Mucosa of stomach (tissue), 1 donor: ENCODE measurements at regions not wholly inside any gene's neighbourhood (a gene's known extent, or its start where the extent isn't known, plus 50 kb on each side); places are given as distances from the start of the nearest gene placed in this dataset.
"Not testable (repeated sequence)": the region's sequence is repeated elsewhere in the genome, so short reads cannot be mapped to it uniquely, and the experiment has no call there.

Experiments used
- H3K27me3 ChIP-seq: one replicate; pipeline ENCODE4 v1.7.0; 2013; ENCODE audit warnings: mild to moderate bottlenecking, low read length; ENCODE audit not compliant: control insufficient read depth, insufficient read depth
- H3K36me3 ChIP-seq: one replicate; pipeline ENCODE4 v1.7.0; 2013; ENCODE audit warnings: low read length; ENCODE audit not compliant: control insufficient read depth, insufficient read depth
- H3K4me1 ChIP-seq: one replicate; pipeline ENCODE4 v1.7.0; 2013; ENCODE audit warnings: mild to moderate bottlenecking, low read length; ENCODE audit not compliant: control insufficient read depth, insufficient read depth
- H3K4me3 ChIP-seq: one replicate; pipeline ENCODE4 v1.7.0; 2013; ENCODE audit warnings: low read length
- H3K9ac ChIP-seq: one replicate; pipeline ENCODE4 v1.7.0; 2013; ENCODE audit warnings: mild to moderate bottlenecking, low read length, moderate library complexity
- H3K9me3 ChIP-seq: one replicate; pipeline ENCODE4 v1.7.0; 2013; ENCODE audit warnings: mild to moderate bottlenecking, low read length, moderate library complexity; ENCODE audit not compliant: control insufficient read depth
- donor health status: Pancreatic carcinoma.

DNA sequence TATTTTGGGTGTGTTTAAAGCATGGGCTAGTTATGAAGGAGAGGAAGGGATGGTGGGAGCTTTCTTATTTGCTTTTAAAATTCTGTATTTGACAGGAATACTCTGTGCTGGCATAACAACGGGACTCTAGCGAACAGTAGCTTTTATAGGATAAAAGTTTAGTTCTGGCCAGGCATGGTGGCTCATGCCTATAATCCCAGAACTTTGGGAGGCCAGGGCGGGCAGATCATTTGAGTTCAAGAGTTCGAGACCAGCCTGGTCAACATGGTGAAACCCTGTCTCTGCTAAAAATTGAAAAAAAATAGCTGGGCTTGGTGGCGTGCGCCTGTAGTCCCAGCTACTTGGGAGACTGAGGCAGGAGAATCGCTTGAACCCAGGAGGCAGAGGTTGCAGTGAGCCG is 71.5 kb upstream of the GADD45A start:
- not testable (repeated sequence) for H3K9ac ChIP-seq, H3K4me3 ChIP-seq, H3K36me3 ChIP-seq, H3K27me3 ChIP-seq, H3K4me1 ChIP-seq, H3K9me3 ChIP-seq

DNA sequence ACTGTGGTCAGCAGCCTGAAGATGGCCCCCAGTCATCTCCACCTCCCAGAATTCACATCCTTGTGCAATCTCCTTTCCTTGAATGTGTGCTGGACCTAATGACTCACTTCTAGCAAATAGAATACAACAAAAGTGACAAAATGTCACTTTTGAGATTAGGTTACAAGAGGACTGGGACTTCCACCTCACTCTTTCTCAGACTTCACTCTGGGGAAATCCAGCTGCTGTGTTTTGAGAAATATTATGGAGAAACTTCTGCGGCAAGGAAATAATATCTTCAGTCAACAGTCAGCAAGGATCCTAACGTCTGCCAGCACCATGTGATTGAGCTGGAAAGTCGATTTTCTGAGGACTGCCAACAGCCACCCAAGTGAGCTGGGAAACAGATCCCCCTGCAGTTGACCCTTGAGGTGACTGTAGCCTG is 70.5 kb upstream of the GADD45A start:
- H3K4me3 ChIP-seq: no peak overlapping the region
- no peak overlapping the region for H3K9ac ChIP-seq
- H3K27me3 ChIP-seq: no peaks in the 10 kb centered on the region
- H3K4me1 ChIP-seq: peaks cover 6% of the 10 kb centered on the region
- no peaks in the 10 kb centered on the region for H3K36me3 ChIP-seq
- H3K9me3 ChIP-seq: no peaks in the 10 kb centered on the region

DNA sequence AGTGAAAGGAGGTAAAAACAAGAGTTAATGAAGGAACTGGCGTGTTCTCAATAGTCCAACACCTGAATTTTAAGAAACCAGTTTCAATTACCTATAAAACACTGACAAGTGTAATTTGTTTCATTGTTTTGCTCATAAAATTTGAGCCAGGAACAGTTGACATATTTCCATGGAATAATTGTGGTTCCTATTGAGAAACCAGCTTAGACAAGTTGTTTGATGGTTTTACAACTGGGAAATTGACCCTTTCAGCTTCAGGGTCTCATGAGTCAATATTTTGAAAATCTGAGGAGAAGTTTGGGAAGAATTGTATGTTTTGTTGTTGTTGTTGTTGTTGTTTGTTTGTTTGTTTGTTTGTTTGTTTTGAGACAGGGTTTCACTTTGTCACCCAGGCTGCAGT is 69.1 kb upstream of the GADD45A start:
- Histone ChIP-seq H3K27me3 (no peaks in the 10 kb centered on the region), H3K4me1 (peaks cover 6% of the 10 kb centered on the region), H3K9ac (no peak overlapping the region), H3K36me3 (no peaks in the 10 kb centered on the region), H3K4me3 (no peak overlapping the region), H3K9me3 (no peaks in the 10 kb centered on the region)

DNA sequence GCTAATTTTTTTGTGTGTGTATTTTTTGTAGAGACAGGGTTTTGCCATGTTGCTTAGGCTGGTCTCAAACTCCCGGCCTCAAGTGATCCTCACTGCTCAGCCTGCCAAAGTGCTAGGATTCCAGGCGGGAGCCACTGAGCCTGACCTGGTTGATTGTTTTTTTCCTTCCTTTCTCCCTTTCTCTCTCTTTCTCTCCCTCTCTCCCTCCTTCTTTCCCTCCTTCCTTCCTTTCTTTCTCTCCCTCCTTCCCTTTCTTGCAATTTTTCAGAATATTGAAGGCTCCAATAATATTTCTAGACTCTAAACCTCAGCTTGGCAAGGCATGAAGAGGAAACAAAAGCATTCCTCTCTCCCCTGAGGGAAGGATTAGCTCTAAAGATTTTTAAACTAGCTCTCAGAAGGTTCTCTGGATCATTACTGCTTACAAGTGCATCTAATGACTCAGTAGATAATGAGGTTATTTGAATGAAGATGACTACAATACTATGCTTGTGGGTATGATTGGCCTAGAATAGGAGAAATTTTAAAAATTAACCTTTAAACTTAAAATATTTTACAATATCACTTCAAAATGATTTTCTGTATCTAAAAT is 68.5 kb upstream of the GADD45A start:
- no peak overlapping the region for H3K9ac ChIP-seq
- peaks cover 6% of the 10 kb centered on the region for H3K4me1 ChIP-seq
- H3K9me3 ChIP-seq: no peaks in the 10 kb centered on the region
- H3K4me3 ChIP-seq: no peak overlapping the region
- H3K27me3 ChIP-seq: no peaks in the 10 kb centered on the region
- no peaks in the 10 kb centered on the region for H3K36me3 ChIP-seq

DNA sequence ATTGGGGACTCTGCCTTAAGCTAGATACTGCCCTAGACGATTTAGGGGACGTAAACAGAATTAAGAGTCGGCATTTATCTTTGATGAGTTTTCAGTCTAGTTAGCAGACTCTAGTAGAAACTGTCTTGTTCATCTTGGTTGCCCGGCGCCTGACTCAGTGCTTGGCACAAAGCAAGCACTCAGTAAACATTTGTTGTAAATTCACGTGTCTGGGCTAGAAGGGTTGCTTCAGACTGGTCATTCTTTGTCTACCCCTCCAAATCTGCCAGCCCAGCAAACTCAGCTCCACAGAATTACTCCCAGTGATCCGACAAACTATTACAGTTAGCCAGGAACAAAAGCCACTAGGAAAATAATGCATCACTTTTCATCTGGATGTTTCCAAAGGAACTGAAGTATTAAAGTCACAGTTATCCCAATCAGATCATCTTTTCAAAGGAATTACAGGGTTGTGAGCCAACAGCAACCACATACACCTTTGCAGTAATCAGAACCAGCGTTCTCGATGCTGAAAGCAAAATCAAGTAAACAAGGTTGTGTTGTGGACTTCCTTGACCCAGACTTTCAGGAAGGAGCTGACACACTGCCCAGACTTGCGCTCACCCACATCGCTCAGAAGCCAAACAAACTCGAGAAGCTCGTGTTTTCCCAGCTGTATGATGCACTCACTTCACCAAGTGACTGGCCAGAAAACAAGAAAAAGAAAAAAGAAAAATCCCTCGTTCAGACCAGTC is 66.5 kb upstream of the GADD45A start:
- no peak overlapping the region for H3K4me3 ChIP-seq
- no peaks in the 10 kb centered on the region for H3K27me3 ChIP-seq
- H3K4me1 ChIP-seq: peaks cover 6% of the 10 kb centered on the region
- H3K36me3 ChIP-seq: no peaks in the 10 kb centered on the region
- peak overlapping the region; percentile 11 for H3K9ac ChIP-seq
- no peaks in the 10 kb centered on the region for H3K9me3 ChIP-seq

DNA sequence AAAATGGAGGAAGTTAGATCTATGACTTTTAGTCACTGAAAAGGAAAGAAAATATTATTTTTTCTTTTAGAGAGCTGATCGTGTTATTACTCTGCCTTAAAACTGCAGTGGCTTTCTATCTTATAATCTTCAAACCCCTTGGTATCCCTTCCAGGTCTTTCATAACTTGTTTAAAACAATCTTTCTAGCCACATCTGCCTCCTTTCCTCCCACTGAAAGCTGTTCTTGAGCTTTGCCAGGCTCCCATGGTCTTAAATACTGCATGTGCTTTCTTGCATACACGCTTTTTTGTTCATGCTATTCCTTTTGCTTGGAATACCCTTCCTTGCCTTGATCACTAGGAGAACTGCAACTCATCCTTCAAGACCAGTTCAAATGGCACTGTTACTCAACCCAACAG is 65.9 kb upstream of the GADD45A start:
- Histone ChIP-seq H3K9me3 (no peaks in the 10 kb centered on the region), H3K4me1 (peaks cover 6% of the 10 kb centered on the region), H3K4me3 (no peak overlapping the region), H3K36me3 (no peaks in the 10 kb centered on the region), H3K9ac (no peak overlapping the region), H3K27me3 (no peaks in the 10 kb centered on the region)

DNA sequence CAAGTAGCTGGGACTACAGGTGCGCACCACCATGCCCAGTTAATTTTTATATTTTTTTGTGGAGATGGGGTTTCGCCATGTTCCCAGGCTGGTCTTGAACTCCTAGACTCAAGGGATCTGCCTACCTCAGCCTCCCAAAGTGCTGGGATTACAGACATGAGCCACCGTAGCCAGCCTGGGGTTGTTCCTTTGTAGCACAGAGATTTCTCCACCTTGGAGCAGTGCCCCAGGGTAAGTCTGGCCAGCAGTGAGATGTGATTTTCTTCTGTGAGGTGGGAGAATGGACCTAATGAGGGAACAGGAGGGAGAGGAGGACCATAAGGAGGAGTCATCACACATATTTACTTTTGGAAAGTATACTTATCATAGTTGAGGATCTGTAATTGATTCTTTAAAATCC is 61.1 kb upstream of the GADD45A start:
- Histone ChIP-seq H3K4me3 (no peak overlapping the region), H3K9me3 (no peaks in the 10 kb centered on the region), H3K4me1 (peaks cover 13% of the 10 kb centered on the region), H3K9ac (no peak overlapping the region), H3K27me3 (no peaks in the 10 kb centered on the region), H3K36me3 (no peaks in the 10 kb centered on the region)

DNA sequence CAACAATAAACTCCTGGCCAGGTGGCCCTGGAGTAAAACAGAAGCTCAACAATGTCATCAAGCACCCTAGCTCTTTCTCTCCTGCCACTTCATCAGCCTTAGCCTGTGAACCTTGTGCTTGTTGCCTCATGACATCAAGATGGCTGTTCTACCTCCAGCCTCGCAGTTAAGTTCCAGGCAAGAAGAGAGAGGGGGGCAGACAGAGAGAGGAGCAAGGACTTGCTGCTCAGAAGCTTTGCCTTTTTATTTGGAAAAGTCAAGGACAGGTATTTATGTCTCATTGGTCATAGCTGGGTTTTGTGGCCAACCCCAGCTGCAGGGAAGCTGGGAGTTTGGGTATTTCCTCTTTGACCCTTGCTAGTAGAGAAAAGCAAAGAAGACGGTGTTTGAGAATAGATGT is 60.3 kb upstream of the GADD45A start:
- Histone ChIP-seq H3K27me3 (no peaks in the 10 kb centered on the region), H3K36me3 (no peaks in the 10 kb centered on the region), H3K9me3 (no peaks in the 10 kb centered on the region), H3K4me1 (peaks cover 20% of the 10 kb centered on the region), H3K4me3 (no peak overlapping the region), H3K9ac (no peak overlapping the region)

DNA sequence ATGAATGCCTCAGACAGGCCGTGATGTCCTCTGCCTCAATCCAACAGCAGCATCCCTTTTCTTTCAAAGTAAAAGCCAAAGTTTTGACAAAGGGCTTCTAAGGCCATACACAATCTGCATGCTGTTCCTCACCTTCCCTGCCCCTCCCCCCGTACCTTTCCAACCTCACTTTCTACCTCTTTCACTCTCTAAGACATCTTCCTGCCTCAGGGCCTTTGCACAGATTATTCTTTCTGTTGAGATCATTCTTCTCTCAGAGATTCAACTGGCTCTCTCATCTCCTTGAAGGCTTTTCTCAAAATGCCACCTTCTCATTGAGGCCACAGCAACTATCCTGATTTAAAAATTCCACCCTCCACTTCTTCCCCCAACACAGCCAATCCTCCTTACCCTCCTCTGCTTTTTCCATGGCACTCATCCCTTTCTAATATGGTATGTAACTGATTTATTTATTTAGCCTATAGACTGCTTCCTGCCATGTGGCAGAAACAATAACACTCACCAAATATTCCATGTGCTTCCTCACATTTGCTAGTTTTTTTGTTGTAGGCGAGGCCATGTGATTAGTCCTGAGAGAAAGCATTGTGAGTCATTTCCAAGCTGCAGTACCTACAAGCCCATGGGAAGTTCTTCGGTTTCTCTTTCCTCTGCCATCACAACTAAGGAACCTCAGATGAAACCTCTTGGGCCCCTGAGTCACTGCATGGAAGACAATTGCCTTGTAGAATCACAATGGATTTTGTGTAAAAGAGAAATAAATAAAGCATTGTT is 58.7 kb upstream of the GADD45A start:
- Histone ChIP-seq H3K9me3 (no peaks in the 10 kb centered on the region), H3K4me3 (no peak overlapping the region), H3K27me3 (no peaks in the 10 kb centered on the region), H3K9ac (no peak overlapping the region), H3K4me1 (peaks cover 34% of the 10 kb centered on the region), H3K36me3 (no peaks in the 10 kb centered on the region)

DNA sequence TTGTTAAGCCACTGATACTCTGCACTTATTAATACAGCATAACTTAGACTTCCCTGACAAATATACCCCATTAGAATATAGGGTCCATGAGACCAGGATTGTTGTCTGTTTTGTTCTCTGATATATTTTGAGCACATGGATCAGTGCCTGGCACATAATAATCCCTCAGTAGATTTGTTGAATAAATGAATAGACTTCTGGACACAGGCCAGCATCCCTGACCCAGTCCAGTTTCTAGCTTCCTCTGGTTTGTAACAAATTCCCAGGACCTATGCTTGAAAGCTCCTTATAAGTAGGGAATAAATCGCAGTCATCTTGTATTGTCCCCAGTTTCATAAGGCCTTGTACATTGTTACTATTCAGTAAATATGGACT is 58.2 kb upstream of the GADD45A start:
- Histone ChIP-seq H3K27me3 (no peaks in the 10 kb centered on the region), H3K9me3 (no peaks in the 10 kb centered on the region), H3K9ac (no peak overlapping the region), H3K4me1 (peaks cover 37% of the 10 kb centered on the region), H3K36me3 (no peaks in the 10 kb centered on the region), H3K4me3 (no peak overlapping the region)

DNA sequence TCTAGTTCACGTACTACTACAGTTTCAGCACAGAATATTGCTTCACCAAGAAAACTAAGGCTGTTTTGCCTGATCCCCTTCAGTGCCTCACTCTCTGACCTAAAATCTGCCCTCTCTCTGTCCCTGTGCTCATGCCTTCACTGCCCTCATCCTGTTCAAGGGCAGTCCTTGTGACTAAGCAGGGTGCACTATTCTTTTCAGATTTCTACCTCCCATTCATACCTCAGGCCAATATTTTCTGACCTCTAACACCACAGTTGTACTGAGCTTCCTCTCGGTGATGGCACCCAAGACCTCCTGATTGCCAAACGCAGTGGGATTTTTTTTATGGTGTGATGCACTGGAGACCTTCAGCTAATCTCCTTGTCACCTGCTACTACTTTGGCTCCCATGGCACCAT is 57.7 kb upstream of the GADD45A start:
- Histone ChIP-seq H3K4me1 (peaks cover 40% of the 10 kb centered on the region), H3K9ac (no peak overlapping the region), H3K9me3 (no peaks in the 10 kb centered on the region), H3K27me3 (no peaks in the 10 kb centered on the region), H3K4me3 (no peak overlapping the region), H3K36me3 (no peaks in the 10 kb centered on the region)

DNA sequence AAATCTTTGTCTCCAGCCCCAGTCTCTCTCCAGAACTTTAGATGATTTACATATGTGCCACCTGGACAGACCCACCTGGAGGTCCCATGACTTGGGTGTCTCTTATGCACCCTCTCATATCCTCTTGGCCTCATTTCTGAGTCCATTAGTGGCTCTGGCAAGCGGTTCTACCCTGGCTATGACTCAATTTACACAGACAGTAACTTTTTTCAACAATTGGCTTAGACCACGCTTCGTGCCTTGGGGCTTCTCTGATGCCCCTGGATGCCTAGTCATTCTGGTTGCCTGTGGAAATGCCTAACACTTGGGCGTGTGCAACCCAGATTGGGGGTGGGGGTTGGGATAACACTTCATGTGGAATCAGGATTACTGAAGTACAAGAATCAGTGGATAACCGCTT is 57.1 kb upstream of the GADD45A start:
- H3K4me3 ChIP-seq: no peak overlapping the region
- no peaks in the 10 kb centered on the region for H3K27me3 ChIP-seq
- peaks cover 44% of the 10 kb centered on the region for H3K4me1 ChIP-seq
- no peak overlapping the region for H3K9ac ChIP-seq
- no peaks in the 10 kb centered on the region for H3K9me3 ChIP-seq
- H3K36me3 ChIP-seq: no peaks in the 10 kb centered on the region
